GM23338 (cell line): ENCODE measurements at regions not wholly inside any gene's neighbourhood (a gene's known extent, or its start where the extent isn't known, plus 50 kb on each side); places are given as distances from the start of the nearest gene placed in this dataset.

Source experiments
- ATAC-seq: fragments of 200-7000 bp; cut with Tn5 transposase; 3 replicates; pipeline ENCODE4 v1.9.1; 2020
- DNase-seq: peaks from one replicate; pipeline ENCODE4 v3.0.0-alpha.2; 2015; ENCODE audit warnings: low spot score
- H2AFZ ChIP-seq: fragments of 200-600 bp; sonication (generic); 2 replicates; pipeline ENCODE4 v1.8.0; 2016; ENCODE audit warnings: antibody characterized with exemption, mild to moderate bottlenecking, moderate library complexity
- H3F3A ChIP-seq: fragments of 200-600 bp; sonication (generic); replicated peaks from 2 replicates; pipeline ENCODE4 v1.8.0; 2017; ENCODE audit warnings: antibody characterized with exemption, mixed run types, low read depth
- H3K27ac ChIP-seq: fragments of 200-600 bp; sonication (generic); 2 replicates; pipeline ENCODE4 v1.6.1; 2016; ENCODE audit warnings: low read depth
- H3K27me3 ChIP-seq: fragments of 200-600 bp; sonication (generic); 2 replicates; pipeline ENCODE4 v1.8.0; 2016; ENCODE audit warnings: mild to moderate bottlenecking, mixed run types, moderate library complexity; ENCODE audit not compliant: insufficient read depth
- H3K36me3 ChIP-seq: fragments of 200-600 bp; sonication (generic); 2 replicates; pipeline ENCODE4 v1.8.0; 2016; ENCODE audit warnings: mild to moderate bottlenecking; ENCODE audit not compliant: insufficient read depth
- H3K4me1 ChIP-seq: fragments of 200-600 bp; sonication (generic); 2 replicates; pipeline ENCODE4 v1.8.0; 2016; ENCODE audit warnings: mild to moderate bottlenecking, moderate library complexity; ENCODE audit not compliant: insufficient read depth
- H3K4me2 ChIP-seq: fragments of 200-600 bp; sonication (generic); 2 replicates; pipeline ENCODE4 v1.7.1; 2017; ENCODE audit warnings: mixed run types
- H3K4me3 ChIP-seq: fragments of 200-600 bp; sonication (generic); 2 replicates; pipeline ENCODE4 v1.6.1; 2016; ENCODE audit warnings: mixed run types
- H3K79me2 ChIP-seq: fragments of 200-600 bp; sonication (generic); replicated peaks from 2 replicates; pipeline ENCODE4 v1.8.0; 2017; ENCODE audit warnings: mild to moderate bottlenecking; ENCODE audit not compliant: insufficient read depth
- H3K9me2 ChIP-seq: fragments of 200-600 bp; sonication (generic); 2 replicates; pipeline ENCODE4 v1.8.0; 2017; ENCODE audit not compliant: insufficient read depth
- H4K20me1 ChIP-seq: fragments of 200-600 bp; sonication (generic); replicated peaks from 2 replicates; pipeline ENCODE4 v1.8.0; 2017; ENCODE audit warnings: mild to moderate bottlenecking; ENCODE audit not compliant: insufficient read depth
- H3K27ac Mint-ChIP-seq: 2 replicates; pipeline ENCODE4 v1.8.0; 2020; ENCODE audit warnings: inconsistent platforms, mild to moderate bottlenecking, moderate library complexity, mixed read lengths
- H3K27me3 Mint-ChIP-seq: 3 replicates; pipeline ENCODE4 v1.8.0; 2022; ENCODE audit warnings: low read depth, mild to moderate bottlenecking, moderate library complexity, mixed read lengths, inconsistent platforms; ENCODE audit not compliant: insufficient read depth, poor library complexity
- H3K36me3 Mint-ChIP-seq: 3 replicates; pipeline ENCODE4 v1.8.0; 2021; ENCODE audit warnings: low read depth, mild to moderate bottlenecking, inconsistent platforms, moderate library complexity, mixed read lengths
- H3K4me1 Mint-ChIP-seq: 3 replicates; pipeline ENCODE4 v1.8.0; 2020; ENCODE audit warnings: mild to moderate bottlenecking, inconsistent platforms, mixed read lengths
- H3K4me3 Mint-ChIP-seq: 3 replicates; pipeline ENCODE4 v1.8.0; 2021; ENCODE audit warnings: moderate library complexity, mild to moderate bottlenecking, inconsistent platforms, mixed read lengths
- H3K9me3 Mint-ChIP-seq: 3 replicates; pipeline ENCODE4 v1.8.0; 2020; ENCODE audit warnings: moderate library complexity, mild to moderate bottlenecking, inconsistent platforms, mixed read lengths
- CREB1 ChIP-seq: fragments of 250-450 bp; sonication (Bioruptor Pico); IDR thresholded peaks from 2 replicates; pipeline ENCODE4 v1.5.0; 2020; ENCODE audit warnings: low read depth, mild to moderate bottlenecking, moderate library complexity
- EZH2phosphoT487 ChIP-seq: fragments of 200-600 bp; sonication (generic); IDR thresholded peaks from one replicate; pipeline ENCODE4 v1.8.1; 2018; ENCODE audit warnings: antibody characterized with exemption; ENCODE audit not compliant: unreplicated experiment
- NANOG ChIP-seq: IDR thresholded peaks from 2 replicates; pipeline ENCODE4 v1.6.1; 2016; ENCODE audit warnings: antibody characterized with exemption, borderline replicate concordance
- STAT1 ChIP-seq: IDR thresholded peaks from one replicate; pipeline ENCODE4 v1.6.1; 2016; ENCODE audit warnings: antibody characterized with exemption; ENCODE audit not compliant: unreplicated experiment
- ZNF331 ChIP-seq: fragments of 250-450 bp; sonication (Bioruptor Pico); IDR thresholded peaks from 2 replicates; pipeline ENCODE4 v1.5.0; 2020; ENCODE audit warnings: low read depth, mild to moderate bottlenecking, moderate library complexity
- TF ChIP-seq, protein P1 (sequence below): IDR thresholded peaks from 2 replicates; pipeline ENCODE4 v1.6.1; 2016; ENCODE audit warnings: antibody characterized with exemption
- TF ChIP-seq, protein P2 (sequence below), 2 experiments: fragments of 200-600 bp in 1 of 2; sonication (generic) in 1 of 2; conservative IDR thresholded peaks; 2 replicates each; pipeline versions ENCODE4 v1.5.1 to v1.6.1; 2016 to 2017; ENCODE audit warnings: antibody characterized with exemption in 2 of 2, low read depth in 2 of 2, mild to moderate bottlenecking in 2 of 2, moderate library complexity in 1 of 2

DNA sequence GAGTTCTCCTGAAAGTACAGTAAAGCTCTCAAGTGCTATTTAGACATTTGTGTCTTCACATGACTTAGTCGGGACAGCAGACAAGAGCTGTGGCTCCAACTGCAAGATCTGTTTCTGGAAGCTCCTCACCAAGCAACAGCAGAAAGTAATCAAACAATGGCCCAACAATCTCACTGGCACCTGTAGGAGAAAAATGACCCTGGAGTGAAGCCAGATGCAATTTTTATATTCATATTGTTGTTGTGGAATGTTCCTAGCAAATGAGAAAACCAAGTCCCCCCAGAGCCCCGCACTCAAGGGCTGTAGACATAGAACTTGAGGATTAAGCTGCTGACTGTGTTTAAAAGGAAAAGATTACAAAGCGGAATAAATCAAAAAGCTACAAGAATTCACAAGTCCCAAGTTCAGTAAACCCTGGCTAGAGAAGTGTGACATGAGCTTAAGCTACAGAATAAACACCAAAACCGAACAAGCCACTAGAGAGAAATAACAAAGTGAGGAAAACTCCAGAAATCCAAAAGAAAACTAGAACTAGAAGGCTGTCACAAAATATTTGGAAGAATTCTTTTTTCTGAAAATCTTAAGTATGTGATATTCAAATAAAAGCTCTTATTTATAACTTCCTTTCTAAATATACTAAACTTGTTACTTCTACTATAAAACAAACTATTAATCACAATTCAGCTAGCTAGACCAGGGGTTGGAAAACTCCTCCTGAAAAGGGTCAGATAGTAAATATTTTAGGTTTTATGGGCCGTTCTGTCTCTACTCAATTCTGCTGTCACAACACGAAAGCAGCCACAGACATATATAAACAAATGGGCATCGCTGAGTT, 454.5 kb downstream of the SUCLA2 start:
- DNase-seq = no peak
- H3K4me1 Mint-ChIP-seq = peaks cover 8% of the 10 kb centered on the region
- H3K27me3 Mint-ChIP-seq = peaks cover 2% of the 10 kb centered on the region
- no peaks in the 10 kb centered on the region for H3K36me3 Mint-ChIP-seq
- Histone ChIP-seq H3K9me2 (peaks cover 7% of the 10 kb centered on the region; the same call in 1 of the 2 replicates), H3K27ac (no peak overlapping the region), H3K79me2 (no peaks in the 10 kb centered on the region), H3K4me2 (no peak overlapping the region), H3K4me1 (no peaks in the 10 kb centered on the region), H3K4me3 (no peak overlapping the region), H4K20me1 (no peaks in the 10 kb centered on the region), H3K27me3 (no peaks in the 10 kb centered on the region), H3F3A (no peaks in the 10 kb centered on the region), H2AFZ (no peak overlapping the region), H3K36me3 (no peaks in the 10 kb centered on the region)
- H3K9me3 Mint-ChIP-seq = no peaks in the 10 kb centered on the region
- no peak for ATAC-seq
- H3K4me3 Mint-ChIP-seq = no peak overlapping the region
- no peak for TF ChIP-seq STAT1
- no peak for TF ChIP-seq NANOG
- H3K27ac Mint-ChIP-seq = 0 out of 2 replicates have a peak overlapping the region, but pooled peaks have one; percentile 67

DNA sequence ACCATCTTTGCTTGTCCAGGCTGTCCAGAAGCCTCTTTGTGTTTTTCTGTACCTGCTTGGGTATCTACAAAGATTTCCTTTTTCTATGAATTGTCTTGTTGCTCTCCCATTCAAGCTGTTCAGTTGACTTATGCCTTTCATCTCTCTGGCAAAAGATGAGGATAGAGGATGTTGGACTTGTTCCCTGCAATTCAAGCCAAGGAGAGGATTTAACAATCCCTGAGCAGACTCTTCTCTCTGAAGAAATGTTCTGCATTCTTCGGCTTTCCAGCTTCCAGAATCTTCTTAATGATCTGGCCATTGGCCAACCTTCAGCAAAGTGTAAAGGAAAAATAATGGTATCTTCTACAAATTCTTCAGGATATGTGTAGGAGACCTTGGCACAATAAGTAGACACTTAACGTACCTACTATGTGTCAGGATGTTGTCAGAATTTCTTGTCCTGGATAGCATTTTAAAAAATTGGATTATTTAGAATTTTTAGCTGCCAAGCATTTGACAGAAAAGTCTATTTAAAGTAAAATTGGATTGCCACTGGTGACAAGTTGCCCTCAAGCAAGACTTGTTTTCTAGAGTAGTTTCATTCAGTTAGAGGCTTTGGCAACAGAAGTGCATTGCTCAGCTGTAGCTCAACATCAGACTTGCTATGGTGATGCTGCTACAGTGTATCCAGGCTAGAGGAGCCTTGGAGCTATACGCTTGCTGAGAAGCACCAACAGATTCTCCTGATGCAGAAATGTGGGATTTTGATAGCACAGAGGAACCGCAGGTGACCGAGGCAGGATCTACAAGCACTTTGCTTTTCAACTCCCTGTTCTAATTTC, 455.7 kb downstream of the SUCLA2 start:
- no peak overlapping the region for H3K4me3 Mint-ChIP-seq
- H3K27ac Mint-ChIP-seq = peak overlapping the region; percentile 67; the same call in 1 of the 2 replicates
- no peak overlapping the region for H3K27ac ChIP-seq
- no peak overlapping the region for H2AFZ ChIP-seq
- H3K4me1 ChIP-seq = no peaks in the 10 kb centered on the region
- no peaks in the 10 kb centered on the region for H3K9me3 Mint-ChIP-seq
- H3K9me2 ChIP-seq = peaks cover 7% of the 10 kb centered on the region; the same call in 1 of the 2 replicates
- H3K27me3 Mint-ChIP-seq = peaks cover 2% of the 10 kb centered on the region
- H3K36me3 ChIP-seq = no peaks in the 10 kb centered on the region
- H3K4me1 Mint-ChIP-seq = peaks cover 8% of the 10 kb centered on the region
- H3F3A ChIP-seq = no peaks in the 10 kb centered on the region
- H3K4me2 ChIP-seq = no peak overlapping the region
- H3K79me2 ChIP-seq = no peaks in the 10 kb centered on the region
- no peaks in the 10 kb centered on the region for H3K36me3 Mint-ChIP-seq
- H3K4me3 ChIP-seq = no peak overlapping the region
- no peaks in the 10 kb centered on the region for H3K27me3 ChIP-seq
- ATAC-seq (no peak), DNase-seq (no peak)
- H4K20me1 ChIP-seq = no peaks in the 10 kb centered on the region
- TF ChIP-seq ZNF331 (CRISPR knock-in tag) (no peak), NANOG (no peak), CREB1 (CRISPR knock-in tag) (no peak), EZH2phosphoT487 (no peak)
- TF ChIP-seq, protein P1, sequence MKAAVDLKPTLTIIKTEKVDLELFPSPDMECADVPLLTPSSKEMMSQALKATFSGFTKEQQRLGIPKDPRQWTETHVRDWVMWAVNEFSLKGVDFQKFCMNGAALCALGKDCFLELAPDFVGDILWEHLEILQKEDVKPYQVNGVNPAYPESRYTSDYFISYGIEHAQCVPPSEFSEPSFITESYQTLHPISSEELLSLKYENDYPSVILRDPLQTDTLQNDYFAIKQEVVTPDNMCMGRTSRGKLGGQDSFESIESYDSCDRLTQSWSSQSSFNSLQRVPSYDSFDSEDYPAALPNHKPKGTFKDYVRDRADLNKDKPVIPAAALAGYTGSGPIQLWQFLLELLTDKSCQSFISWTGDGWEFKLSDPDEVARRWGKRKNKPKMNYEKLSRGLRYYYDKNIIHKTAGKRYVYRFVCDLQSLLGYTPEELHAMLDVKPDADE = no peak
- TF ChIP-seq, protein P2, sequence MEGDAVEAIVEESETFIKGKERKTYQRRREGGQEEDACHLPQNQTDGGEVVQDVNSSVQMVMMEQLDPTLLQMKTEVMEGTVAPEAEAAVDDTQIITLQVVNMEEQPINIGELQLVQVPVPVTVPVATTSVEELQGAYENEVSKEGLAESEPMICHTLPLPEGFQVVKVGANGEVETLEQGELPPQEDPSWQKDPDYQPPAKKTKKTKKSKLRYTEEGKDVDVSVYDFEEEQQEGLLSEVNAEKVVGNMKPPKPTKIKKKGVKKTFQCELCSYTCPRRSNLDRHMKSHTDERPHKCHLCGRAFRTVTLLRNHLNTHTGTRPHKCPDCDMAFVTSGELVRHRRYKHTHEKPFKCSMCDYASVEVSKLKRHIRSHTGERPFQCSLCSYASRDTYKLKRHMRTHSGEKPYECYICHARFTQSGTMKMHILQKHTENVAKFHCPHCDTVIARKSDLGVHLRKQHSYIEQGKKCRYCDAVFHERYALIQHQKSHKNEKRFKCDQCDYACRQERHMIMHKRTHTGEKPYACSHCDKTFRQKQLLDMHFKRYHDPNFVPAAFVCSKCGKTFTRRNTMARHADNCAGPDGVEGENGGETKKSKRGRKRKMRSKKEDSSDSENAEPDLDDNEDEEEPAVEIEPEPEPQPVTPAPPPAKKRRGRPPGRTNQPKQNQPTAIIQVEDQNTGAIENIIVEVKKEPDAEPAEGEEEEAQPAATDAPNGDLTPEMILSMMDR (conservative IDR thresholded peaks at IDR 0.05; ENCODE audit: low read depth in 2 of 2) = no peak
